H9 (cell line): ENCODE measurements at regions not wholly inside any gene's neighbourhood (a gene's known extent, or its start where the extent isn't known, plus 50 kb on each side); places are given as distances from the start of the nearest gene placed in this dataset.

Experiments used
- DNase-seq: peaks from one replicate; pipeline ENCODE4 v3.0.0-alpha.2; 2017
- H2AFZ ChIP-seq: one replicate; pipeline ENCODE4 v1.6.1; 2013; ENCODE audit warnings: mild to moderate bottlenecking, low read length, control low read depth, moderate library complexity
- H2AK5ac ChIP-seq: 2 replicates; pipeline ENCODE4 v1.6.1; 2013; ENCODE audit warnings: low read length, control low read depth, mixed read lengths; ENCODE audit not compliant: insufficient read length
- H2BK120ac ChIP-seq: one replicate; pipeline ENCODE4 v1.6.1; 2013; ENCODE audit warnings: low read depth, mild to moderate bottlenecking, low read length, control low read depth, inconsistent platforms; ENCODE audit not compliant: poor library complexity, severe bottlenecking
- H2BK12ac ChIP-seq: 2 replicates; pipeline ENCODE4 v1.6.1; 2013; ENCODE audit warnings: low read length, control low read depth, mixed read lengths, low read depth; ENCODE audit not compliant: insufficient read length
- H2BK15ac ChIP-seq: 2 replicates; pipeline ENCODE4 v1.6.1; 2013; ENCODE audit warnings: low read depth, low read length, control low read depth
- H2BK20ac ChIP-seq: one replicate; pipeline ENCODE4 v1.6.1; 2013; ENCODE audit warnings: low read depth, mild to moderate bottlenecking, low read length, control low read depth, inconsistent platforms; ENCODE audit not compliant: poor library complexity, severe bottlenecking
- H2BK5ac ChIP-seq: 2 replicates; pipeline ENCODE4 v1.6.1; 2013; ENCODE audit warnings: low read length, control low read depth, mixed read lengths; ENCODE audit not compliant: insufficient read length
- H3K14ac ChIP-seq: 2 replicates; pipeline ENCODE4 v1.6.1; 2013; ENCODE audit warnings: low read length, control low read depth; ENCODE audit not compliant: insufficient read depth
- H3K18ac ChIP-seq: 2 replicates; pipeline ENCODE4 v1.6.1; 2013; ENCODE audit warnings: low read depth, mild to moderate bottlenecking, mixed read lengths, low read length, control low read depth; ENCODE audit not compliant: insufficient read length
- H3K23ac ChIP-seq: 2 replicates; pipeline ENCODE4 v1.6.1; 2013; ENCODE audit warnings: low read length, control low read depth, mixed read lengths, low read depth; ENCODE audit not compliant: insufficient read length
- H3K23me2 ChIP-seq: 2 replicates; pipeline ENCODE4 v1.6.1; 2013; ENCODE audit warnings: low read depth, mild to moderate bottlenecking, mixed read lengths, low read length, control low read depth; ENCODE audit not compliant: insufficient read length, poor library complexity, severe bottlenecking
- H3K27ac ChIP-seq: 2 replicates; pipeline ENCODE4 v1.5.1; 2013; ENCODE audit warnings: low read length, control low read depth, mixed read lengths, low read depth; ENCODE audit not compliant: insufficient read length
- H3K27me3 ChIP-seq: 2 replicates; pipeline ENCODE4 v1.6.1; 2013; ENCODE audit warnings: low read length, control low read depth, inconsistent platforms; ENCODE audit not compliant: insufficient read depth
- H3K4ac ChIP-seq: 2 replicates; pipeline ENCODE4 v1.6.1; 2013; ENCODE audit warnings: low read depth, mild to moderate bottlenecking, control low read depth, inconsistent platforms, low read length, moderate library complexity
- H3K4me1 ChIP-seq: 2 replicates; pipeline ENCODE4 v1.6.1; 2013; ENCODE audit warnings: low read length, control low read depth, inconsistent platforms; ENCODE audit not compliant: insufficient read depth
- H3K4me2 ChIP-seq: 2 replicates; pipeline ENCODE4 v1.6.1; 2013; ENCODE audit warnings: low read length, control low read depth, mixed read lengths; ENCODE audit not compliant: insufficient read length, insufficient read depth
- H3K56ac ChIP-seq: 2 replicates; pipeline ENCODE4 v1.6.1; 2013; ENCODE audit warnings: low read depth, mild to moderate bottlenecking, mixed read lengths, low read length, control low read depth; ENCODE audit not compliant: insufficient read length
- H3K79me1 ChIP-seq: 2 replicates; pipeline ENCODE4 v1.6.1; 2013; ENCODE audit warnings: low read depth, mild to moderate bottlenecking, moderate library complexity, low read length, control low read depth, inconsistent platforms; ENCODE audit not compliant: insufficient read depth, poor library complexity, severe bottlenecking
- H3K79me2 ChIP-seq: 2 replicates; pipeline ENCODE4 v1.6.1; 2013; ENCODE audit warnings: low read length, control low read depth, inconsistent platforms; ENCODE audit not compliant: insufficient read depth
- H3K9ac ChIP-seq: 2 replicates; pipeline ENCODE4 v1.6.1; 2013; ENCODE audit warnings: low read length, control low read depth, mixed read lengths; ENCODE audit not compliant: insufficient read length; ENCODE audit errors: extremely low read depth
- H3K9me3 ChIP-seq: one replicate; pipeline ENCODE4 v1.6.1; 2013; ENCODE audit warnings: low read depth, low read length, inconsistent platforms; ENCODE audit not compliant: control insufficient read depth
- H3T11ph ChIP-seq: one replicate; pipeline ENCODE4 v1.6.1; 2013; ENCODE audit warnings: mild to moderate bottlenecking, low read length, control low read depth, inconsistent platforms
- H4K20me1 ChIP-seq: one replicate; pipeline ENCODE4 v1.6.1; 2013; ENCODE audit not compliant: control insufficient read depth, insufficient read length, insufficient read depth
- H4K5ac ChIP-seq: 2 replicates; pipeline ENCODE4 v1.6.1; 2013; ENCODE audit warnings: low read depth, mild to moderate bottlenecking, mixed read lengths, low read length, control low read depth; ENCODE audit not compliant: insufficient read length
- H4K8ac ChIP-seq: replicated peaks from 2 replicates; pipeline ENCODE4 v1.6.1; 2013; ENCODE audit warnings: low read length, control low read depth, mixed read lengths, low read depth; ENCODE audit not compliant: insufficient read length
- H4K91ac ChIP-seq: 2 replicates; pipeline ENCODE4 v1.6.1; 2013; ENCODE audit warnings: low read depth, mild to moderate bottlenecking, moderate library complexity, mixed read lengths, low read length, control low read depth; ENCODE audit not compliant: insufficient read length
- H3K27ac Mint-ChIP-seq, 3 experiments: 2 replicates in 2 of 3; 3 replicates in 1 of 3; pipeline ENCODE4 v1.8.0; 2020 to 2021; ENCODE audit warnings: mixed read lengths in 3 of 3, mild to moderate bottlenecking in 1 of 3, moderate library complexity in 1 of 3
- H3K27me3 Mint-ChIP-seq: 2 replicates; pipeline ENCODE4 v1.8.0; 2021; ENCODE audit warnings: low read depth, mild to moderate bottlenecking, moderate library complexity, mixed read lengths
- H3K36me3 Mint-ChIP-seq, 3 experiments: 2 replicates in 2 of 3; 3 replicates in 1 of 3; pipeline ENCODE4 v1.8.0; 2020 to 2021; ENCODE audit warnings: low read depth in 3 of 3, mixed read lengths in 3 of 3; ENCODE audit not compliant: insufficient read depth in 1 of 3
- H3K4me1 Mint-ChIP-seq, 2 experiments: 2 replicates each; pipeline ENCODE4 v1.8.0; 2020; ENCODE audit warnings: mixed read lengths in 2 of 2
- H3K4me3 Mint-ChIP-seq, 2 experiments: 2 replicates in 1 of 2; 3 replicates in 1 of 2; pipeline ENCODE4 v1.8.0; 2020 to 2021; ENCODE audit warnings: mild to moderate bottlenecking in 2 of 2, mixed read lengths in 2 of 2, moderate library complexity in 1 of 2
- H3K9me3 Mint-ChIP-seq, 2 experiments: 2 replicates in 1 of 2; 3 replicates in 1 of 2; pipeline ENCODE4 v1.8.0; 2020; ENCODE audit warnings: mild to moderate bottlenecking in 2 of 2, mixed read lengths in 2 of 2, moderate library complexity in 1 of 2
- CTCF ChIP-seq: fragments of 200-600 bp; sonication (generic); conservative IDR thresholded peaks from 3 replicates; pipeline ENCODE4 v1.8.0; 2021; ENCODE audit warnings: antibody characterized with exemption, mild to moderate bottlenecking
- WGBS: extraction: QIAGEN DNeasy Blood & Tissue Kit; methylation state at CpG from one replicate; pipeline ENCODE4 v1.1.7; 2013; ENCODE audit warnings: missing lambda C conversion rate, low lambda C conversion rate, mixed read lengths; ENCODE audit not compliant: insufficient read length; ENCODE audit errors: extremely low coverage; 5-methylcytosine and 5-hydroxymethylcytosine counted together

GRCh38 chr16:59224401-59224800 lies 490.3 kb upstream of the GOT2 start:
- H3K36me3 Mint-ChIP-seq = peaks cover under 1 to 6% (median 2%) of the 10 kb centered on the region in 3 experiments; a peak in 5 of 7 replicates
- no peak overlapping the region; a peak in 1 of 7 replicates for H3K27ac Mint-ChIP-seq
- H3K27me3 ChIP-seq = no peaks in the 10 kb centered on the region
- H3K14ac ChIP-seq = no peak overlapping the region
- no peak overlapping the region for H3T11ph ChIP-seq
- H4K5ac ChIP-seq = no peak overlapping the region
- no peaks in the 10 kb centered on the region for H3K9me3 ChIP-seq
- H2BK5ac ChIP-seq = no peak overlapping the region
- no peaks in the 10 kb centered on the region for H3K23me2 ChIP-seq
- H2BK12ac ChIP-seq = no peak overlapping the region
- H4K91ac ChIP-seq = no peak overlapping the region
- H3K79me2 ChIP-seq = no peaks in the 10 kb centered on the region
- no peak overlapping the region for H2BK15ac ChIP-seq
- H3K4me1 Mint-ChIP-seq = peaks cover 8% of the 10 kb centered on the region in 2 experiments
- no peaks in the 10 kb centered on the region for H3K79me1 ChIP-seq
- H3K27ac ChIP-seq = no peak overlapping the region
- H3K4me1 ChIP-seq = no peaks in the 10 kb centered on the region
- H2AFZ ChIP-seq = no peak overlapping the region
- H2BK20ac ChIP-seq = no peak overlapping the region
- H3K9ac ChIP-seq = no peak overlapping the region
- no peak overlapping the region for H4K8ac ChIP-seq
- no peaks in the 10 kb centered on the region for H3K27me3 Mint-ChIP-seq
- no peak overlapping the region for H2BK120ac ChIP-seq
- no peak for TF ChIP-seq CTCF
- no peak overlapping the region for H3K56ac ChIP-seq
- H3K4me3 Mint-ChIP-seq = no peak overlapping the region
- H3K4ac ChIP-seq = no peak overlapping the region
- no peak overlapping the region for H3K18ac ChIP-seq
- H3K9me3 Mint-ChIP-seq = peaks cover 6 to 9% of the 10 kb centered on the region in 2 experiments
- H3K23ac ChIP-seq = no peak overlapping the region
- H2AK5ac ChIP-seq = no peak overlapping the region
- no peak overlapping the region for H3K4me2 ChIP-seq
- WGBS = no CpG with 5 or more reads among the region's 2 CpGs
- no peaks in the 10 kb centered on the region for H4K20me1 ChIP-seq
- no peak for DNase-seq
